ENCODE measurements at regions not wholly inside any gene's neighbourhood (a gene's known extent, or its start where the extent isn't known, plus 50 kb on each side); places are given as distances from the start of the nearest gene placed in this dataset.

- Histone ChIP-seq H3K27me3 (replicated peaks) (no peaks in the 10 kb centered on the region), H3K4me3 (no peak overlapping the region), H3K36me3 (no peaks in the 10 kb centered on the region), H3K9me3 (replicated peaks) (peaks cover 2% of the 10 kb centered on the region), H3K27ac (no peak overlapping the region), H3K4me1 (replicated peaks) (no peaks in the 10 kb centered on the region)
- DNase-seq (ENCODE audit: low read depth in 1 of 2, low spot score in 2 of 2): no peak
These were observed 708.3 kb downstream of the HDGFL1 start for GRCh38 chr6:23277521-23278179.

DNA sequence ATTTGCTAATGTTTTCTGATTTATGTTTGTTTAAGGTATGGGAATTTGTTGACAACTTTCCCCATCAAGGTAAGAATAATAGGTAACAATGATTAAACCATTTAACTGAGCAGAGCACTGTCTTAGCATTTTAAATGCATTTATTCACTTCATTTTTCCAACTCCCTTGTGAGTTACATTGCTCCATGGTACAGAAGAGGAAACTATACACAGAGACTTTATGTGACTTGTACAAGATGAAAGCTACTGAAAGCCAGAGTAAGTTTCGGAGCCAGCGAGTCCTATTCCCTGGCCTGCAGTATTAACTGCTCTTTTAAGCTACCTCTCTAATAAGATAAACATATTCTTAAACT is 708.8 kb downstream of the HDGFL1 start:
- Histone ChIP-seq H3K27ac (no peak overlapping the region), H3K27me3 (replicated peaks) (no peaks in the 10 kb centered on the region), H3K4me3 (no peak overlapping the region), H3K9me3 (replicated peaks) (peaks cover 2% of the 10 kb centered on the region; the same call in 1 of the 2 replicates), H3K36me3 (no peaks in the 10 kb centered on the region), H3K4me1 (replicated peaks) (no peaks in the 10 kb centered on the region)
- no peak for DNase-seq (ENCODE audit: low read depth in 1 of 2, low spot score in 2 of 2)

DNA sequence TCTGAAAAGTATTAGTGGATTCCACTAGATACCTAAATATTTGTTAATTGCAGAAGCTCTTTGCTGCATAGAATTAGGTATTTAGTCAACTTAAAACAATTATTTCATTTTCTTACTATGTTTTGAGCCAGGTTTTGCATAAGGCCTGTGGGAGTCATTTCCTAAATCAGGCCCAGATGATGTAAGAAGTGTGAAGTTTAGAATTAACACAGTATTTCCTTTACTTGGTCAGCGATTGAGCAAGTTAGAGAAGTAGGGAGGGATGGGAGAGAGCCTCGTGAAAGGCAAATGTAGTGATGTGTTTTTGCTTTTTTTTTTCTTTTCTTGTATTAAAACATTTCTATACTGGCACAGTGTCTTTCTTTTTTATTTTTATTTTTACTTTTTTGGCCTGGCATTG is 711.1 kb downstream of the HDGFL1 start:
- no peaks in the 10 kb centered on the region for H3K4me1 ChIP-seq (replicated peaks)
- H3K27ac ChIP-seq: no peak overlapping the region
- no peaks in the 10 kb centered on the region for H3K27me3 ChIP-seq (replicated peaks)
- no peak overlapping the region for H3K4me3 ChIP-seq
- H3K36me3 ChIP-seq: no peaks in the 10 kb centered on the region
- DNase-seq (ENCODE audit: low read depth in 1 of 2, low spot score in 2 of 2): no peak
- peaks cover 3% of the 10 kb centered on the region; the same call in 1 of the 2 replicates for H3K9me3 ChIP-seq (replicated peaks)

DNA sequence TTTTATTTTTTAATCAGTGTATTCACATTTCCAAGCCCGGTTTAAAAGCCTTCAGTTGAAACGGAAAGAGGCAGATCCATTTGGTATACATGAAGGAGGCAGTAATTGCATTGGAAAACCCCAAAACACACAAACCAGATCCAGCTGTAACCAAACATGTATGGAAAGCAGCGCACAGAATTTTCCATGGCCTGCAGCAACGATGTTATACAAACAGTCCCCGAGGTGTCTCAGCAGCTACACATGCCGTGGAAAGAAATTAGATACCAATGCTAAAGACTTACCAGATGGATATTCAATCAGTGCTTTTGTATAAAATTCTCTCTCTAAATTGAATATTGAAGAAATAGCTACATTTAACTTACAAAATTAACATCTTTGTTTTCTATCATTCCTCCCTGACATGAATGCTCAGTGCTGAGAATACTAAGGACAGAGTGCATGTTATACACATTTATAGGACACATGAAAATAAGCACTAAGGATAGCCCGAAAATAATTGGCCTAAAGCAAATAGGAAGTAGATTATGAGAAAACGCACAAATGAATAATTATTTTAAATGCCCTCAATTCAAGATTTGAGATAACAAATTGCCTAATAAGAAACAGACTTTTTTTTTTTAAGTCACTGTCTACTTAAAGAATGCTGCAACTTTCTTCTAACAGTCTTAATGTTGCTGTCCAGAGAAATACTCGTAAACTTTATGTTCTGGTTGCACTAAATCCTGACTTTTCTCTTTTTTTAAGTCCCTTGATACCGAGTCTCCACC is 713.1 kb downstream of the HDGFL1 start:
- Histone ChIP-seq H3K27ac (no peak overlapping the region), H3K4me1 (replicated peaks) (no peaks in the 10 kb centered on the region), H3K9me3 (replicated peaks) (peaks cover 5% of the 10 kb centered on the region; the same call in 1 of the 2 replicates), H3K36me3 (no peaks in the 10 kb centered on the region), H3K4me3 (no peak overlapping the region), H3K27me3 (replicated peaks) (no peaks in the 10 kb centered on the region)
- DNase-seq (ENCODE audit: low read depth in 1 of 2, low spot score in 2 of 2): no peak

- Histone ChIP-seq H3K4me1 (replicated peaks) (no peaks in the 10 kb centered on the region), H3K36me3 (no peaks in the 10 kb centered on the region), H3K27ac (no peak overlapping the region), H3K27me3 (replicated peaks) (no peaks in the 10 kb centered on the region), H3K9me3 (replicated peaks) (peaks cover 2% of the 10 kb centered on the region; the same call in 1 of the 2 replicates), H3K4me3 (no peak overlapping the region)
- DNase-seq (ENCODE audit: low read depth in 1 of 2, low spot score in 2 of 2): no peak
These were observed 724.3 kb downstream of the HDGFL1 start for GRCh38 chr6:23293653-23294052.

DNA sequence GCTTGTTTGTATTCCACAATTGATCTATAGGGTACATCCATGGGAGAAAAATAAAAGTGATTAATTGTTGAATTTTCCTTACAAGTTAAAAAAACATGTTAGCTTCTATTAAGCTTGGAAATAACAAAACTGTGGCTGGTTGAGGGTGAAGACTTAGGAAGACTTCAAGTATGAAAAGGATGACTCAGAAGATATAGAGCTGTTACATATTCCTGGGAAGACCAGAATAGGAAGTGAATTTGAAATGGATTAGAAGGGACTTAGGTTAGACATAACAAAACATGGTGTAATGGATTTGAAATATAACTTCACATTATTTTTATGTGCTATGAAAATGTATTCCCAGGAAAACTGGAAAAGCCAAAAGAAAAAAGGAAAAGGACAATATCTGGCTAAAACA is 732.2 kb downstream of the HDGFL1 start:
- no peaks in the 10 kb centered on the region for H3K4me1 ChIP-seq (replicated peaks)
- H3K27ac ChIP-seq: no peak overlapping the region
- no peak overlapping the region for H3K4me3 ChIP-seq
- H3K27me3 ChIP-seq (replicated peaks): no peaks in the 10 kb centered on the region
- no peak for DNase-seq (ENCODE audit: low read depth in 1 of 2, low spot score in 2 of 2)
- H3K9me3 ChIP-seq (replicated peaks): peaks cover 3% of the 10 kb centered on the region; the same call in 1 of the 2 replicates
- H3K36me3 ChIP-seq: no peaks in the 10 kb centered on the region

DNA sequence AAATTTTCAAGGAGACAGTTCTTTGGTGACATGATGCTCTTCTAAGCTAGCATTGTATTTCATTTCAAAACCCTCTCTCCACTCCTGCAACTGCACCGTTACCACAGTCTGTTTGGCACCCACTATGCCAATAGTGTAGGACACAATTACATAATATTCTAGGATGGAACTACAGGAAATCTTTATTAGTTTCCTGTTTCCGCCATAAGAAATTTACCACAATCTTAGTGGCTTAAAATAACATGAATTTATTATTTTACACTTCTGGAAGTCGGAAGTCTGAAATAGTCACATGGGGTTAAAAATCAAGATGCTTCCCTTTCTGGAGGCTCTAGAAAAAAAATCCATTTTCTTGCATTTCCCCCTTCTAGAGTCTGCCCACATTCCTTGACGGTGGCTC is 733.1 kb downstream of the HDGFL1 start:
- Histone ChIP-seq H3K4me1 (replicated peaks) (no peaks in the 10 kb centered on the region), H3K9me3 (replicated peaks) (peaks cover 3% of the 10 kb centered on the region; the same call in 1 of the 2 replicates), H3K4me3 (no peak overlapping the region), H3K27ac (no peak overlapping the region), H3K27me3 (replicated peaks) (no peaks in the 10 kb centered on the region), H3K36me3 (no peaks in the 10 kb centered on the region)
- DNase-seq (ENCODE audit: low read depth in 1 of 2, low spot score in 2 of 2): no peak

GRCh38 chr6:23305325-23305943 is 736.1 kb downstream of the HDGFL1 start:
- H3K9me3 ChIP-seq (replicated peaks): peaks cover 3% of the 10 kb centered on the region; the same call in 1 of the 2 replicates
- H3K36me3 ChIP-seq: no peaks in the 10 kb centered on the region
- H3K4me3 ChIP-seq: no peak overlapping the region
- H3K27me3 ChIP-seq (replicated peaks): no peaks in the 10 kb centered on the region
- H3K27ac ChIP-seq: no peak overlapping the region
- no peak for DNase-seq (ENCODE audit: low read depth in 1 of 2, low spot score in 2 of 2)
- H3K4me1 ChIP-seq (replicated peaks): no peaks in the 10 kb centered on the region

DNA sequence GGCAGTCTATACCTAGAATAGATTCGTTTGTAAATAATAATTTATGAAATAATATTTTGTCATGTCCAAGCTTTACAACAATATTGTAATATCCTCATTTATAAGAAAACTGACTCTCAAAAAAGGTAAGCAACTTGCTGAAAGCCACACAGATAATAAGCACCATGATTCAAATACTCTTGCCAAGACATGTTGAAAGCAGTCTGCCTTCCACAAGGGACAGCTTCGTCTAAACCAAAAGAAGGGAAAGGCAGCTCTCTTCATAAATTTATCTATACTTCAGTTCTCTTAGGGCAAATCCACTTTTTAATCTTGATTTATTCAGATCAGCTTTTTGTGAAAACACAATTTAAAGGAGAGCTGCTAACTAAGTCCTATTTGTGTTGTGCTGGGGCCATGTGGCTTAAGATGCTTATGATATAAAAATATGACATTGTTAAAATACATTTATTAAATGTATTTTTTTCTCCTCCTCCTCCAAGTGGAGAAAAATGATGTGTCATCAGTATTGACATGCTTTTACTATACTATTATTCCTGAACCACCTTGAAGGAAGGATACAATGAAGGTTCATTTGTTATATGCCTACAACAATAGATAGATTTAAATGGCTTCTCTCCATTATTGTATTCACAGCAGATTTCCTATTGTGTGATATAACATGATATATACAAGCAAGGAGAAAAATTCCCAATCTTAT is 737.0 kb downstream of the HDGFL1 start:
- Histone ChIP-seq H3K27me3 (replicated peaks) (no peaks in the 10 kb centered on the region), H3K27ac (no peak overlapping the region), H3K4me1 (replicated peaks) (no peaks in the 10 kb centered on the region), H3K9me3 (replicated peaks) (peaks cover 3% of the 10 kb centered on the region; the same call in 1 of the 2 replicates), H3K36me3 (no peaks in the 10 kb centered on the region), H3K4me3 (no peak overlapping the region)
- DNase-seq (ENCODE audit: low read depth in 1 of 2, low spot score in 2 of 2): no peak

DNA sequence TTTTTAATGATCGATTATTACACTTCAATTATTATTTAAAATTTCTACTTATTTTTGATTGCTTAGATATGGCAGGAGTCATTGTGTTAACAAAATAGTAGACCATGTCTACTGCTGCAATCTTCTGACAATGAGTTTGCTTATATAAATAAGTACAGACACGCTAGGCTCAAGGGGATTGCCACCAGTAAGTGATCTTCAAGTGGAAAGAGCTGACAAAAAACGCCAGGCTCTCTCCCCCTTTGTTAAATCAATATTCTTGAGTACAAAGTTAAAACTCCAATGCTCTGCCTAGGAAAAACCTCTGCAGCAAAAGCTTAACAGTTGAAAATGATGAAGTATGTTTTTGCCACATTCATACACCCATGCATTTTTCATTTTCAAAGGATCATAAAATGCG is 738.1 kb downstream of the HDGFL1 start:
- Histone ChIP-seq H3K4me3 (no peak overlapping the region), H3K27ac (no peak overlapping the region), H3K27me3 (replicated peaks) (no peaks in the 10 kb centered on the region), H3K9me3 (replicated peaks) (peaks cover 3% of the 10 kb centered on the region; the same call in 1 of the 2 replicates), H3K36me3 (no peaks in the 10 kb centered on the region), H3K4me1 (replicated peaks) (no peaks in the 10 kb centered on the region)
- DNase-seq (ENCODE audit: low read depth in 1 of 2, low spot score in 2 of 2): no peak

GRCh38 chr6:23308166-23308565 is 738.8 kb downstream of the HDGFL1 start:
- Histone ChIP-seq H3K36me3 (no peaks in the 10 kb centered on the region), H3K4me3 (no peak overlapping the region), H3K27ac (no peak overlapping the region), H3K4me1 (replicated peaks) (no peaks in the 10 kb centered on the region), H3K27me3 (replicated peaks) (no peaks in the 10 kb centered on the region), H3K9me3 (replicated peaks) (peaks cover 6% of the 10 kb centered on the region; the same call in 1 of the 2 replicates)
- no peak for DNase-seq (ENCODE audit: low read depth in 1 of 2, low spot score in 2 of 2)

GRCh38 chr6:23311211-23311610 is 741.8 kb downstream of the HDGFL1 start:
- H3K27me3 ChIP-seq (replicated peaks): no peaks in the 10 kb centered on the region
- no peaks in the 10 kb centered on the region for H3K4me1 ChIP-seq (replicated peaks)
- no peak overlapping the region for H3K4me3 ChIP-seq
- DNase-seq (ENCODE audit: low read depth in 1 of 2, low spot score in 2 of 2): no peak
- no peak overlapping the region for H3K27ac ChIP-seq
- no peaks in the 10 kb centered on the region for H3K36me3 ChIP-seq
- H3K9me3 ChIP-seq (replicated peaks): peaks cover 4% of the 10 kb centered on the region; the same call in 1 of the 2 replicates

GRCh38 chr6:23316131-23316530 is 746.8 kb downstream of the HDGFL1 start:
- Histone ChIP-seq H3K4me1 (replicated peaks) (no peaks in the 10 kb centered on the region), H3K36me3 (no peaks in the 10 kb centered on the region), H3K4me3 (no peak overlapping the region), H3K27me3 (replicated peaks) (no peaks in the 10 kb centered on the region), H3K27ac (no peak overlapping the region), H3K9me3 (replicated peaks) (peaks cover 7% of the 10 kb centered on the region; the same call in 1 of the 2 replicates)
- no peak for DNase-seq (ENCODE audit: low read depth in 1 of 2, low spot score in 2 of 2)

Measured in SJSA1 (cell line).